GM23338 (cell line): ENCODE measurements at regions not wholly inside any gene's neighbourhood (a gene's known extent, or its start where the extent isn't known, plus 50 kb on each side); places are given as distances from the start of the nearest gene placed in this dataset.

Source experiments
- ATAC-seq: fragments of 200-7000 bp; cut with Tn5 transposase; 3 replicates; pipeline ENCODE4 v1.9.1; 2020
- DNase-seq: peaks from one replicate; pipeline ENCODE4 v3.0.0-alpha.2; 2015; ENCODE audit warnings: low spot score
- H2AFZ ChIP-seq: fragments of 200-600 bp; sonication (generic); 2 replicates; pipeline ENCODE4 v1.8.0; 2016; ENCODE audit warnings: antibody characterized with exemption, mild to moderate bottlenecking, moderate library complexity
- H3F3A ChIP-seq: fragments of 200-600 bp; sonication (generic); replicated peaks from 2 replicates; pipeline ENCODE4 v1.8.0; 2017; ENCODE audit warnings: antibody characterized with exemption, mixed run types, low read depth
- H3K27ac ChIP-seq: fragments of 200-600 bp; sonication (generic); 2 replicates; pipeline ENCODE4 v1.6.1; 2016; ENCODE audit warnings: low read depth
- H3K27me3 ChIP-seq: fragments of 200-600 bp; sonication (generic); 2 replicates; pipeline ENCODE4 v1.8.0; 2016; ENCODE audit warnings: mild to moderate bottlenecking, mixed run types, moderate library complexity; ENCODE audit not compliant: insufficient read depth
- H3K36me3 ChIP-seq: fragments of 200-600 bp; sonication (generic); 2 replicates; pipeline ENCODE4 v1.8.0; 2016; ENCODE audit warnings: mild to moderate bottlenecking; ENCODE audit not compliant: insufficient read depth
- H3K4me1 ChIP-seq: fragments of 200-600 bp; sonication (generic); 2 replicates; pipeline ENCODE4 v1.8.0; 2016; ENCODE audit warnings: mild to moderate bottlenecking, moderate library complexity; ENCODE audit not compliant: insufficient read depth
- H3K4me2 ChIP-seq: fragments of 200-600 bp; sonication (generic); 2 replicates; pipeline ENCODE4 v1.7.1; 2017; ENCODE audit warnings: mixed run types
- H3K4me3 ChIP-seq: fragments of 200-600 bp; sonication (generic); 2 replicates; pipeline ENCODE4 v1.6.1; 2016; ENCODE audit warnings: mixed run types
- H3K79me2 ChIP-seq: fragments of 200-600 bp; sonication (generic); replicated peaks from 2 replicates; pipeline ENCODE4 v1.8.0; 2017; ENCODE audit warnings: mild to moderate bottlenecking; ENCODE audit not compliant: insufficient read depth
- H3K9me2 ChIP-seq: fragments of 200-600 bp; sonication (generic); 2 replicates; pipeline ENCODE4 v1.8.0; 2017; ENCODE audit not compliant: insufficient read depth
- H4K20me1 ChIP-seq: fragments of 200-600 bp; sonication (generic); replicated peaks from 2 replicates; pipeline ENCODE4 v1.8.0; 2017; ENCODE audit warnings: mild to moderate bottlenecking; ENCODE audit not compliant: insufficient read depth
- H3K27ac Mint-ChIP-seq: 2 replicates; pipeline ENCODE4 v1.8.0; 2020; ENCODE audit warnings: inconsistent platforms, mild to moderate bottlenecking, moderate library complexity, mixed read lengths
- H3K27me3 Mint-ChIP-seq: 3 replicates; pipeline ENCODE4 v1.8.0; 2022; ENCODE audit warnings: low read depth, mild to moderate bottlenecking, moderate library complexity, mixed read lengths, inconsistent platforms; ENCODE audit not compliant: insufficient read depth, poor library complexity
- H3K36me3 Mint-ChIP-seq: 3 replicates; pipeline ENCODE4 v1.8.0; 2021; ENCODE audit warnings: low read depth, mild to moderate bottlenecking, inconsistent platforms, moderate library complexity, mixed read lengths
- H3K4me1 Mint-ChIP-seq: 3 replicates; pipeline ENCODE4 v1.8.0; 2020; ENCODE audit warnings: mild to moderate bottlenecking, inconsistent platforms, mixed read lengths
- H3K4me3 Mint-ChIP-seq: 3 replicates; pipeline ENCODE4 v1.8.0; 2021; ENCODE audit warnings: moderate library complexity, mild to moderate bottlenecking, inconsistent platforms, mixed read lengths
- H3K9me3 Mint-ChIP-seq: 3 replicates; pipeline ENCODE4 v1.8.0; 2020; ENCODE audit warnings: moderate library complexity, mild to moderate bottlenecking, inconsistent platforms, mixed read lengths
- CREB1 ChIP-seq: fragments of 250-450 bp; sonication (Bioruptor Pico); IDR thresholded peaks from 2 replicates; pipeline ENCODE4 v1.5.0; 2020; ENCODE audit warnings: low read depth, mild to moderate bottlenecking, moderate library complexity
- EZH2 ChIP-seq: fragments of 200-600 bp; sonication (generic); IDR thresholded peaks from one replicate; pipeline ENCODE4 v1.8.0; 2017; ENCODE audit warnings: antibody characterized with exemption, mild to moderate bottlenecking, low read depth; ENCODE audit not compliant: unreplicated experiment
- EZH2phosphoT487 ChIP-seq: fragments of 200-600 bp; sonication (generic); IDR thresholded peaks from one replicate; pipeline ENCODE4 v1.8.1; 2018; ENCODE audit warnings: antibody characterized with exemption; ENCODE audit not compliant: unreplicated experiment
- POLR2AphosphoS5 ChIP-seq: IDR thresholded peaks from 2 replicates; pipeline ENCODE4 v1.6.1; 2016; ENCODE audit warnings: antibody characterized with exemption, low read depth
- STAT1 ChIP-seq: IDR thresholded peaks from one replicate; pipeline ENCODE4 v1.6.1; 2016; ENCODE audit warnings: antibody characterized with exemption; ENCODE audit not compliant: unreplicated experiment
- ZNF114 ChIP-seq: fragments of 250-450 bp; sonication (Bioruptor Pico); IDR thresholded peaks from 2 replicates; pipeline ENCODE4 v1.5.0; 2020; ENCODE audit warnings: mild to moderate bottlenecking, moderate library complexity
- ZNF331 ChIP-seq: fragments of 250-450 bp; sonication (Bioruptor Pico); IDR thresholded peaks from 2 replicates; pipeline ENCODE4 v1.5.0; 2020; ENCODE audit warnings: low read depth, mild to moderate bottlenecking, moderate library complexity
- ZNF462 ChIP-seq: fragments of 250-450 bp; sonication (Bioruptor Pico); IDR thresholded peaks from 2 replicates; pipeline ENCODE4 v1.5.0; 2020; ENCODE audit warnings: mild to moderate bottlenecking, moderate library complexity
- TF ChIP-seq, protein P1 (sequence below): IDR thresholded peaks from 2 replicates; pipeline ENCODE4 v1.6.1; 2016; ENCODE audit warnings: antibody characterized with exemption

GRCh38 chrX:120773801-120774200 lies 101.9 kb downstream of the CT47B1 start (continued):
- TF ChIP-seq ZNF462 (CRISPR knock-in tag) = no peak
- TF ChIP-seq ZNF331 = no peak
- no peak for TF ChIP-seq ZNF114
- TF ChIP-seq EZH2phosphoT487 = no peak
- no peak for TF ChIP-seq STAT1
- TF ChIP-seq CREB1 = no peak
- TF ChIP-seq EZH2 = no peak

DNA sequence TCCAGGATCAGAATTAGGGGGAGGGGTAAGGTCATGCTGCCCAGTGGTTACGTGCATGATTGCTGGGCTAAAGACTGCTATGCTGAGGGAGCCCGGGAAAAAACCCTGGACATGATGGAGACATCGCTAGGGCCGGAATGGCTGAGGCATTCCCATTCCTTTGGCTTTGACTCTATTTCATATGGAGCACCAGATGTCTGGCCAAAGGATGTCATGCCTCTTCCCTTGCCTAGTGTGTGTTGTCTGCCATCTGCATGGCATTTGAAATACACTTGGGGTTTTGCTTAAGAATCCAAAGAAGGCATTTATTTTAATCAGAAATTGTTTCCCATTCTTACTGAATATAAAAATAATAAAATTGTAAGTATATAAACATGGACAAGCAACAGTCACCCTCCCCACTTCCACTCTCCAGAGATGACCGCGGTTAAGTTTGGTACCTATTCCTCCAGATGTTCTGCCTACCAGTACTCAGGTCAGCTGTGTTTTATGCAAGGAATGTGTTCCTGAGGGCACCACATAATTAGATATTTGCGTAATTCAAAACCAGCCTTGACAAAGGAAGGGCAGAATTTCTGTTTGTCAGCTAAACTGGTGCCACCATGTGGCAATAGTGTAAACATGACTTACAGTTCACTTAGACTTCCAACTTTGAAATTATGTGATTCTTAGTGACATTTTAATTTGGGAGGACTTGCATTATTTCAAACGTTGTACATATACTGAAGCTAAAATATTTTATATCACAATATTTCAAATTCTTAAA lies 105.9 kb downstream of the CT47B1 start:
- DNase-seq = peak; percentile 17
- ATAC-seq = no peak
- H3K36me3 ChIP-seq = no peaks in the 10 kb centered on the region
- TF ChIP-seq STAT1 = no peak
- TF ChIP-seq POLR2AphosphoS5 = no peak
- no peak for TF ChIP-seq EZH2
- no peak for TF ChIP-seq ZNF462 (CRISPR knock-in tag)
- TF ChIP-seq, protein P1, sequence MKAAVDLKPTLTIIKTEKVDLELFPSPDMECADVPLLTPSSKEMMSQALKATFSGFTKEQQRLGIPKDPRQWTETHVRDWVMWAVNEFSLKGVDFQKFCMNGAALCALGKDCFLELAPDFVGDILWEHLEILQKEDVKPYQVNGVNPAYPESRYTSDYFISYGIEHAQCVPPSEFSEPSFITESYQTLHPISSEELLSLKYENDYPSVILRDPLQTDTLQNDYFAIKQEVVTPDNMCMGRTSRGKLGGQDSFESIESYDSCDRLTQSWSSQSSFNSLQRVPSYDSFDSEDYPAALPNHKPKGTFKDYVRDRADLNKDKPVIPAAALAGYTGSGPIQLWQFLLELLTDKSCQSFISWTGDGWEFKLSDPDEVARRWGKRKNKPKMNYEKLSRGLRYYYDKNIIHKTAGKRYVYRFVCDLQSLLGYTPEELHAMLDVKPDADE = no peak

More for the DNA sequence above, 105.9 kb downstream of the CT47B1 start:
- Histone ChIP-seq H3F3A (no peaks in the 10 kb centered on the region), H3K27me3 (no peaks in the 10 kb centered on the region), H3K27ac (no peak overlapping the region), H3K79me2 (no peaks in the 10 kb centered on the region), H3K9me2 (no peaks in the 10 kb centered on the region), H2AFZ (no peak overlapping the region), H3K4me1 (no peaks in the 10 kb centered on the region), H3K4me2 (no peak overlapping the region), H4K20me1 (no peaks in the 10 kb centered on the region), H3K4me3 (no peak overlapping the region)
- H3K27ac Mint-ChIP-seq = no peak overlapping the region
- H3K4me1 Mint-ChIP-seq = no peaks in the 10 kb centered on the region
- peaks cover 2% of the 10 kb centered on the region for H3K27me3 Mint-ChIP-seq
- H3K9me3 Mint-ChIP-seq = no peaks in the 10 kb centered on the region
- no peak overlapping the region for H3K4me3 Mint-ChIP-seq
- no peaks in the 10 kb centered on the region for H3K36me3 Mint-ChIP-seq
